HCT116 (cell line): ENCODE measurements at regions not wholly inside any gene's neighbourhood (a gene's known extent, or its start where the extent isn't known, plus 50 kb on each side); places are given as distances from the start of the nearest gene placed in this dataset.

ENCODE experiments used
- ATAC-seq: fragments of 200-7000 bp; cut with Tn5 transposase; 2 replicates; pipeline ENCODE4 v1.9.1; 2020; ENCODE audit warnings: mild to moderate bottlenecking, moderate library complexity
- BruUV-seq: library from RNA; stranded (reverse); fragments of 400-500 nt; replicated peaks from 2 replicates; lab custom pipeline; 2021; lab: Mats Ljungman, UMichigan
- CTCF ChIA-PET: fragments of 300-600 bp; sonication (Branson Sonifier 250); formaldehyde crosslinking; loops from one replicate; lab custom pipeline; 2021; ENCODE audit warnings: antibody characterized with exemption; lab: Charles Lee
- POLR2A ChIA-PET: fragments of 300-600, 350-600 bp; sonication (Branson Sonifier 250); formaldehyde crosslinking; loops from one replicate; lab custom pipeline; 2021; ENCODE audit warnings: antibody characterized with exemption; lab: Charles Lee
- RAD21 ChIA-PET, 2 experiments: fragments of 300-600 bp; sonication (Branson Sonifier 250); formaldehyde crosslinking; loops; one replicate each; lab custom pipeline; 2023; ENCODE audit warnings: low total read pairs in 2 of 2; ENCODE audit not compliant: uncharacterized antibody in 2 of 2, unreplicated experiment in 2 of 2, low non-redundant PET in 1 of 2; lab: Charles Lee
- DNase-seq: peaks from one replicate; pipeline ENCODE4 v3.0.0-alpha.2; 2010; ENCODE audit warnings: low read depth, low spot score
- H2AFZ ChIP-seq: fragments of 200-600 bp; shearing (Covaris generic), sonication (generic); 2 replicates; pipeline ENCODE4 v1.6.1; 2017; ENCODE audit warnings: low read depth, mixed run types, mixed read lengths, antibody characterized with exemption, low read length; ENCODE audit not compliant: poor library complexity, severe bottlenecking
- H3K27ac ChIP-seq: 2 replicates; pipeline ENCODE4 v1.5.1; 2012; ENCODE audit warnings: low read depth, low read length
- H3K27me3 ChIP-seq: fragments of 200-600 bp; sonication (generic); 2 replicates; pipeline ENCODE4 v1.6.1; 2016; ENCODE audit warnings: mixed run types, low read length, mixed read lengths; ENCODE audit not compliant: insufficient read depth
- H3K36me3 ChIP-seq, 2 experiments: fragments of 200-500 bp in 1 of 2; fragments of 200-600 bp in 1 of 2; sonication (Bioruptor generic) in 1 of 2; sonication (generic) in 1 of 2; 2 replicates each; pipeline versions ENCODE4 v1.5.1 to v1.6.1; 2014 to 2016; ENCODE audit warnings: low read length in 2 of 2, inconsistent platforms in 1 of 2, mixed read lengths in 1 of 2, mixed run types in 1 of 2; ENCODE audit not compliant: insufficient read depth in 2 of 2, control insufficient read depth in 1 of 2
- H3K4me1 ChIP-seq, 2 experiments: fragments of 200-600 bp in 1 of 2; sonication (generic) in 1 of 2; 2 replicates each; pipeline versions ENCODE4 v1.5.1 to v1.6.1; 2012 to 2017; ENCODE audit warnings: low read length in 2 of 2, inconsistent platforms in 1 of 2, mild to moderate bottlenecking in 1 of 2, mixed read lengths in 1 of 2, mixed run types in 1 of 2, moderate library complexity in 1 of 2; ENCODE audit not compliant: insufficient read depth in 2 of 2, control insufficient read depth in 1 of 2
- H3K4me2 ChIP-seq: fragments of 200-600 bp; sonication (generic); 2 replicates; pipeline ENCODE4 v1.6.1; 2017; ENCODE audit warnings: mixed run types, low read length, mixed read lengths
- H3K4me3 ChIP-seq, 2 experiments: fragments of 200-600 bp in 1 of 2; sonication (generic) in 1 of 2; replicated peaks in 1 of 2; 2 replicates each; pipeline ENCODE4 v1.5.1; 2011 to 2016; ENCODE audit warnings: low read length in 2 of 2, control low read depth in 1 of 2, low read depth in 1 of 2, mild to moderate bottlenecking in 1 of 2, mixed read lengths in 1 of 2, mixed run types in 1 of 2
- H3K79me2 ChIP-seq: fragments of 200-600 bp; sonication (generic); 2 replicates; pipeline ENCODE4 v1.6.1; 2017; ENCODE audit warnings: mild to moderate bottlenecking, mixed run types, low read length, moderate library complexity, mixed read lengths; ENCODE audit not compliant: insufficient read depth
- H3K9ac ChIP-seq: fragments of 200-600 bp; sonication (generic); 2 replicates; pipeline ENCODE4 v1.6.1; 2016; ENCODE audit warnings: low read length, mixed read lengths
- H3K9me2 ChIP-seq: fragments of 200-600 bp; sonication (generic), shearing (Covaris generic); 2 replicates; pipeline ENCODE4 v1.6.1; 2017; ENCODE audit warnings: mixed run types, mild to moderate bottlenecking, moderate library complexity; ENCODE audit not compliant: insufficient read depth
- H3K9me3 ChIP-seq, 2 experiments: fragments of 200-500 bp in 1 of 2; fragments of 200-600 bp in 1 of 2; sonication (Bioruptor generic) in 1 of 2; sonication (generic) in 1 of 2; 2 replicates each; pipeline ENCODE4 v1.6.1; 2014 to 2017; ENCODE audit warnings: low read length in 2 of 2, mixed read lengths in 2 of 2, inconsistent platforms in 1 of 2, low read depth in 1 of 2, mild to moderate bottlenecking in 1 of 2, mixed run types in 1 of 2, moderate library complexity in 1 of 2; ENCODE audit not compliant: control insufficient read depth in 1 of 2, insufficient read depth in 1 of 2
- H4K20me1 ChIP-seq: fragments of 200-600 bp; sonication (generic), shearing (Covaris generic); 2 replicates; pipeline ENCODE4 v1.6.1; 2017; ENCODE audit warnings: mixed run types, mild to moderate bottlenecking, moderate library complexity; ENCODE audit not compliant: insufficient read depth
- ATF3 ChIP-seq: IDR thresholded peaks from 2 replicates; pipeline ENCODE4 v1.6.1; 2012
- CBX3 ChIP-seq: IDR thresholded peaks from 2 replicates; pipeline ENCODE4 v1.6.1; 2012; ENCODE audit warnings: low read depth
- CEBPB ChIP-seq: IDR thresholded peaks from 2 replicates; pipeline ENCODE4 v1.6.1; 2012; ENCODE audit warnings: low read depth
- CTCF ChIP-seq, 3 experiments: fragments of 200-600 bp in 1 of 3; sonication (generic) in 1 of 3; IDR thresholded peaks in 2 of 3; conservative IDR thresholded peaks in 1 of 3; 2 replicates each; pipeline ENCODE4 v1.5.1; 2012 to 2017; ENCODE audit warnings: low read depth in 2 of 3, low read length in 2 of 3, antibody characterized with exemption in 1 of 3, borderline replicate concordance in 1 of 3, control low read depth in 1 of 3, mild to moderate bottlenecking in 1 of 3, mixed read lengths in 1 of 3, mixed run types in 1 of 3, moderate library complexity in 1 of 3; ENCODE audit not compliant: insufficient read depth in 1 of 3
- EGR1 ChIP-seq: IDR thresholded peaks from 2 replicates; pipeline ENCODE4 v1.6.1; 2012; ENCODE audit warnings: low read depth
- EZH2 ChIP-seq: fragments of 200-600 bp; sonication (generic); IDR thresholded peaks from 2 replicates; pipeline ENCODE4 v1.6.1; 2017; ENCODE audit warnings: antibody characterized with exemption, mixed run types
- EZH2phosphoT487 ChIP-seq: fragments of 200-600 bp; IDR thresholded peaks from 2 replicates; pipeline ENCODE4 v1.6.1; 2018; ENCODE audit warnings: antibody characterized with exemption, borderline replicate concordance
- FOSL1 ChIP-seq: IDR thresholded peaks from 2 replicates; pipeline ENCODE4 v1.6.1; 2012; ENCODE audit warnings: low read depth
- POLR2A ChIP-seq: IDR thresholded peaks from 2 replicates; pipeline ENCODE4 v1.7.0; 2011; ENCODE audit warnings: borderline replicate concordance; ENCODE audit not compliant: insufficient read depth, insufficient read length; ENCODE audit errors: extremely low read depth
- POLR2AphosphoS5 ChIP-seq: IDR thresholded peaks from 2 replicates; pipeline ENCODE4 v1.6.1; 2011; ENCODE audit warnings: mild to moderate bottlenecking, low read depth, low read length, moderate library complexity
- RAD21 ChIP-seq: IDR thresholded peaks from 2 replicates; pipeline ENCODE4 v1.6.1; 2012; ENCODE audit warnings: low read depth, mild to moderate bottlenecking
- REST ChIP-seq: IDR thresholded peaks from 2 replicates; pipeline ENCODE4 v1.6.1; 2012; ENCODE audit warnings: low read depth
- ZFX ChIP-seq: fragments of 450-650 bp; IDR thresholded peaks from 2 replicates; pipeline ENCODE4 v1.6.1; 2017
- ZNF274 ChIP-seq: fragments of 200-500 bp; sonication (Bioruptor generic); IDR thresholded peaks from 2 replicates; pipeline ENCODE4 v1.6.1; 2014; ENCODE audit warnings: mild to moderate bottlenecking, low read depth, low read length, inconsistent platforms
- intact Hi-C: fragments of 100-400 bp; cut with micrococcal nuclease; formaldehyde crosslinking; loops from 2 replicates; pipeline ENCODE4 v1.10.0; 2022

GRCh38 chr7:125184801-125185200 is 255.2 kb upstream of the POT1 start:
- no peak for DNase-seq

More at GRCh38 chr7:125184801-125185200, 255.2 kb upstream of the POT1 start:
- no peak overlapping the region for H3K27ac ChIP-seq
- no peak overlapping the region for H3K4me3 ChIP-seq
- intact Hi-C loops: no loop called here
- no peak for ATAC-seq
- 0 out of 2 replicates have a peak, but pooled peaks cover 3% of the 10 kb centered on the region for H3K9me2 ChIP-seq
- TF ChIP-seq REST: no peak
- no peak for TF ChIP-seq POLR2AphosphoS5
- TF ChIP-seq CEBPB: no peak
- TF ChIP-seq RAD21: no peak
- TF ChIP-seq ATF3: no peak
- TF ChIP-seq CBX3: no peak
- no peak for TF ChIP-seq EZH2
- no peak for TF ChIP-seq FOSL1
- no peak for TF ChIP-seq ZFX
- no peak for TF ChIP-seq ZNF274
- TF ChIP-seq POLR2A: no peak
- no peak for TF ChIP-seq EZH2phosphoT487
- no peak for TF ChIP-seq EGR1
- no peak for TF ChIP-seq CTCF (IDR thresholded peaks at IDR 0.05 in 2 of 3, conservative IDR thresholded peaks at IDR 0.05 in 1 of 3; ENCODE audit: borderline replicate concordance in 1 of 3, insufficient read depth in 1 of 3, low read depth in 2 of 3, low read length in 2 of 3)
- H3K4me1 ChIP-seq: no peaks in the 10 kb centered on the region
- ChIA-PET POLR2A (no interaction called here), CTCF (no interaction called here), RAD21 (no interaction called here)
- BruUV-seq: no TSS peak
- H3K79me2 ChIP-seq: no peaks in the 10 kb centered on the region
- no peak overlapping the region for H3K4me2 ChIP-seq
- no peaks in the 10 kb centered on the region for H3K36me3 ChIP-seq
- no peaks in the 10 kb centered on the region for H4K20me1 ChIP-seq
- H3K27me3 ChIP-seq: no peaks in the 10 kb centered on the region
- no peak overlapping the region for H3K9ac ChIP-seq
- no peak overlapping the region for H2AFZ ChIP-seq
- H3K9me3 ChIP-seq: no peaks in the 10 kb centered on the region
